Esophagus squamous epithelium (tissue), 4 donors: ENCODE measurements at regions not wholly inside any gene's neighbourhood (a gene's known extent, or its start where the extent isn't known, plus 50 kb on each side); places are given as distances from the start of the nearest gene placed in this dataset.

ENCODE experiments used
- POLR2A ChIP-seq, 4 donors: fragments of 450-650 bp; IDR thresholded peaks; one replicate each; pipeline ENCODE4 v1.6.1; 2017; ENCODE audit warnings: antibody characterized with exemption in 4 of 4, mild to moderate bottlenecking in 4 of 4, moderate library complexity in 3 of 4
- TF ChIP-seq, protein P1 (sequence below), 6 experiments: fragments of 450-650 bp in 4 of 6; fragments of 200-600 bp in 2 of 6; sonication (generic) in 2 of 6; IDR thresholded peaks; one replicate each; pipeline ENCODE4 v1.5.1; 2016 to 2019; ENCODE audit warnings: antibody characterized with exemption in 6 of 6, mild to moderate bottlenecking in 4 of 6, moderate library complexity in 4 of 6

DNA sequence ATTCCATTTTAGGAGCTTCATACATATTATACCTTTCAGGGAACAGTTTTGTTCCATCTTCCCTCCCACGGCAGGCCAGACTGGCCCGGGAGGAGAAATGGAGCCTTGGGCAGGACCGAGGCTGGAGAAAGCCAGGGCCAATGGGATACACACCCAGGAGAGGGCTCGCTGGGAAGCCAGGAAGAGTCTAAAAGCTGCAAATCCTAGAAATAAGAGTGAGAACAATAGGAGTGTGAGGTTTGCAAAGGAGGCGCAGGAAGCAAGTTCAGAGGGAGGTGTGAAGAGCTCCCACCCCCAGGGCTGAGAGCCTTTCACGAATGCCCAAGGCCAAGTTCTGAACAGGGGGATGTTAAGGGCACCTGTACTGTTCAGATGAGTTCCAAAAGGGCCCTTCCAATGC is 67.5 kb upstream of the CPSF6 start:
- TF ChIP-seq, protein P1, sequence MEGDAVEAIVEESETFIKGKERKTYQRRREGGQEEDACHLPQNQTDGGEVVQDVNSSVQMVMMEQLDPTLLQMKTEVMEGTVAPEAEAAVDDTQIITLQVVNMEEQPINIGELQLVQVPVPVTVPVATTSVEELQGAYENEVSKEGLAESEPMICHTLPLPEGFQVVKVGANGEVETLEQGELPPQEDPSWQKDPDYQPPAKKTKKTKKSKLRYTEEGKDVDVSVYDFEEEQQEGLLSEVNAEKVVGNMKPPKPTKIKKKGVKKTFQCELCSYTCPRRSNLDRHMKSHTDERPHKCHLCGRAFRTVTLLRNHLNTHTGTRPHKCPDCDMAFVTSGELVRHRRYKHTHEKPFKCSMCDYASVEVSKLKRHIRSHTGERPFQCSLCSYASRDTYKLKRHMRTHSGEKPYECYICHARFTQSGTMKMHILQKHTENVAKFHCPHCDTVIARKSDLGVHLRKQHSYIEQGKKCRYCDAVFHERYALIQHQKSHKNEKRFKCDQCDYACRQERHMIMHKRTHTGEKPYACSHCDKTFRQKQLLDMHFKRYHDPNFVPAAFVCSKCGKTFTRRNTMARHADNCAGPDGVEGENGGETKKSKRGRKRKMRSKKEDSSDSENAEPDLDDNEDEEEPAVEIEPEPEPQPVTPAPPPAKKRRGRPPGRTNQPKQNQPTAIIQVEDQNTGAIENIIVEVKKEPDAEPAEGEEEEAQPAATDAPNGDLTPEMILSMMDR (IDR thresholded peaks at IDR 0.05), result no peak
- no peak for TF ChIP-seq POLR2A (IDR thresholded peaks at IDR 0.05)
